Lower lobe of right lung (tissue), 2 donors: ENCODE measurements at regions not wholly inside any gene's neighbourhood (a gene's known extent, or its start where the extent isn't known, plus 50 kb on each side); places are given as distances from the start of the nearest gene placed in this dataset.

Experiments
- ATAC-seq, 2 donors: fragments of 200-7000 bp; cut with Tn5 transposase; one replicate each; pipeline ENCODE4 v1.9.1; 2020 to 2022; ENCODE audit warnings: mild to moderate bottlenecking in 2 of 2, moderate library complexity in 2 of 2
- DNase-seq: peaks from one replicate; pipeline ENCODE4 v3.0.0-alpha.2; 2020
- H3K27ac ChIP-seq: fragments of 200-600 bp; one replicate; pipeline ENCODE4 v1.8.0; 2022
- H3K27me3 ChIP-seq: fragments of 200-600 bp; one replicate; pipeline ENCODE4 v1.8.0; 2022; ENCODE audit warnings: low read depth
- H3K36me3 ChIP-seq: fragments of 200-600 bp; one replicate; pipeline ENCODE4 v1.8.0; 2022; ENCODE audit warnings: mild to moderate bottlenecking
- H3K4me1 ChIP-seq: fragments of 200-600 bp; one replicate; pipeline ENCODE4 v1.8.0; 2022
- H3K4me3 ChIP-seq: fragments of 200-600 bp; one replicate; pipeline ENCODE4 v1.8.0; 2022; ENCODE audit warnings: mild to moderate bottlenecking
- H3K9me3 ChIP-seq: fragments of 200-600 bp; one replicate; pipeline ENCODE4 v1.8.0; 2022
- CTCF ChIP-seq: fragments of 200-600 bp; IDR thresholded peaks from one replicate; pipeline ENCODE4 v1.8.0; 2022; ENCODE audit warnings: antibody characterized with exemption, mild to moderate bottlenecking
- intact Hi-C: fragments of 100-400 bp; cut with DNase I; formaldehyde crosslinking; loops from one replicate; pipeline ENCODE4 v1.11.0; 2022
- donor health status: DM: no; HTN: yes; CAD: no; lungs with severe emphysema.

GRCh38 chr6:14369717-14370116 is 252.1 kb downstream of the CD83 start:
- intact Hi-C loops, result no loop called here
- Histone ChIP-seq H3K27me3 (no peaks in the 10 kb centered on the region), H3K4me1 (no peaks in the 10 kb centered on the region), H3K4me3 (no peak overlapping the region), H3K27ac (no peak overlapping the region), H3K9me3 (no peaks in the 10 kb centered on the region), H3K36me3 (no peaks in the 10 kb centered on the region)
- TF ChIP-seq CTCF, result no peak
- DNase-seq (no peak), ATAC-seq (no peak)

- Histone ChIP-seq H3K27ac (no peak overlapping the region), H3K36me3 (no peaks in the 10 kb centered on the region), H3K27me3 (no peaks in the 10 kb centered on the region), H3K4me1 (no peaks in the 10 kb centered on the region), H3K9me3 (no peaks in the 10 kb centered on the region), H3K4me3 (no peak overlapping the region)
- intact Hi-C loops, result no loop called here
- no peak for TF ChIP-seq CTCF
- ATAC-seq (peak in 1 of 2 donors; percentile 46), DNase-seq (no peak)
These were observed 254.0 kb downstream of the CD83 start for GRCh38 chr6:14371530-14371929.

DNA sequence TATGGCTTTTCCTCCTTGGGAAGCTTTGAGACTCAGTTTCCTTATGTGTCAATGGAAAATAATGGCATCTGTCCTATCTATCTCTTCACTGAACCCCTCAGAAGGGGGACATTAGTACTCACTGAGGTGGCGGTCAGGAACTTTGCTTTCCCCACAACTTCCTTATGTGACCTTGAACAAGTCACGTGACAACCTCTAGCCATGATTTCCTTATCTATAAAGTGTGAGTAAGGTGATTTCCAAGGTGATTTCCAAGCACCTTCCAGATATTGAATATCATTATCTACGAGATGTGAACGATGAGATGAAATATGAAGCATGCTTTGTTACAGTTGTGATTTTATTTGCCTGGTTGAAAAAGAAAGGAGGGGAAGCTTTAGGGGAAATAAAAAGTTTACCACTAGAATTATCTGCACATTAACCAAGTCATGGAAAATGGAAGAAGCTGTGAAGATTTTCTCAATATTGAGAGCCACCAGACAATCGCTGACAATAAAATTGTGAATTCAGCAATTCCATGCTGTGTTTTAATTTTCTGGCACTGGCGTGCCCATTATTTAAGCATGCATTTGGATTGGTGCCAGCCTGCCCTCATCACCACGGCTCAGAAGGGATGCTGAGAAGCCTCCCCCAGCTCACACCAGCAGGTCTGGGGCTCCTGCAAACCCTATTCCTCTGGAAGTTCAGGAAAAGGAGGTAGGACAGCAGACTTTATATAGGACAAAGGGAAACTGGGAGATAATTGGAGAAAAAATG is 255.3 kb downstream of the CD83 start:
- DNase-seq, result no peak
- no peak for ATAC-seq
- Histone ChIP-seq H3K27ac (no peak overlapping the region), H3K27me3 (no peaks in the 10 kb centered on the region), H3K36me3 (no peaks in the 10 kb centered on the region), H3K9me3 (no peaks in the 10 kb centered on the region), H3K4me3 (no peak overlapping the region), H3K4me1 (no peaks in the 10 kb centered on the region)
- no peak for TF ChIP-seq CTCF
- intact Hi-C loops, result no loop called here

DNA sequence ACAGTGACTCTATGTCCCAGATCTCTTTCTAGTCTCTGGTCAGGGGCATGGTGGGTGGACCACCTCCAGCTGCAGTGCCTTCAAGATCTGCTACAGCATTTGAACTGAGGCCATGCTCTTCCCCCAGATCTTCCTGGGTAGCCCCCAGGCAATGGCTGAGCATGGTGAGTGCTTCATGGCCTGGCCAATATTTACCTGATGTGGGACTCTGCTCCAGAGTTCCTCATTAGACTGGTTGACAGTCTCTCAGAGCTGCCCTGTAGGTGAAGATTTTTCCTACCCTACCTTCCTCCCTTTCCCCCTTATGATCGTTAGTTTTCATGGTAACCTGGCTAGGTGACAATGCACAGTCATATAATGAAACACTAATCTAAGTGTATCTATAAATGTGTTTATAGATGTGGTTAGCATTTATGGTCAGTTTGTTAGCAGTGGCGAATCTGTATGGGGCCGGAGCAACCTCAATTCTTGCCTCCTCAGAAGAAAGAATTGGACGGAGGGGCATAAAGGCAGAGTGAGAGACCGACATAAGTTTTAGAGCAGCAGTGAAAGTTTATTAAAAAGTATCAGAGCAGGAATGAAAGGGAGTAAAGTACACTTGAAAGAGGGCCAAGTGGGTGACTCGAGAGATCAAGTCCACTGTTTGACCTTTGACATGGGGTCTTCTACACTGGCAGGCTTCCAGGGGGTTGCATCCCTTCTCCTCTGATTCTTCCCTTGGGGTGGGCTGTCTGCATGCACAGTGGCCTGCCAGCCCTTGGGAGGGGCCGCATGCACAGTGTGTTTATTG is 256.3 kb downstream of the CD83 start:
- Histone ChIP-seq H3K36me3 (no peaks in the 10 kb centered on the region), H3K4me1 (no peaks in the 10 kb centered on the region), H3K4me3 (no peak overlapping the region), H3K27me3 (no peaks in the 10 kb centered on the region), H3K27ac (no peak overlapping the region), H3K9me3 (no peaks in the 10 kb centered on the region)
- DNase-seq (no peak), ATAC-seq (no peak)
- intact Hi-C loops, result no loop called here
- TF ChIP-seq CTCF, result no peak

- DNase-seq (no peak), ATAC-seq (no peak)
- Histone ChIP-seq H3K27ac (no peak overlapping the region), H3K4me3 (no peak overlapping the region), H3K4me1 (no peaks in the 10 kb centered on the region), H3K27me3 (no peaks in the 10 kb centered on the region), H3K36me3 (no peaks in the 10 kb centered on the region), H3K9me3 (no peaks in the 10 kb centered on the region)
- TF ChIP-seq CTCF, result no peak
- intact Hi-C loops, result no loop called here
These were observed 258.4 kb downstream of the CD83 start for GRCh38 chr6:14375930-14376329.
